ENCODE measurements at regions not wholly inside any gene's neighbourhood (a gene's known extent, or its start where the extent isn't known, plus 50 kb on each side); places are given as distances from the start of the nearest gene placed in this dataset.

- DNase-seq (no peak), ATAC-seq (no peak)
- TF ChIP-seq CTCF (IDR thresholded peaks at IDR 0.05 in 4 of 5, conservative IDR thresholded peaks at IDR 0.05 in 1 of 5) (no peak), POLR2A (IDR thresholded peaks at IDR 0.05) (no peak)
- peaks cover 8 to 17% of the 10 kb centered on the region in 2 donors for H3K4me1 ChIP-seq
- in situ Hi-C loops (cut with MboI; ENCODE audit: low sequenced_read_pairs in 4 of 4) (no loop called here), intact Hi-C loops (cut with DNase I; ENCODE audit: low total_unique reads) (no loop called here)
- H3K36me3 ChIP-seq: no peaks in the 10 kb centered on the region
- H3K9me3 ChIP-seq: no peaks in the 10 kb centered on the region
- H3K4me3 ChIP-seq: no peak overlapping the region
- no peak overlapping the region for H3K27ac ChIP-seq
- H3K27me3 ChIP-seq: no peaks in the 10 kb centered on the region
These were observed 85.4 kb upstream of the RALY start for GRCh38 chr20:33908336-33908735.

- no peaks in the 10 kb centered on the region for H3K27me3 ChIP-seq
- H3K36me3 ChIP-seq: no peaks in the 10 kb centered on the region
- in situ Hi-C loops (cut with MboI; ENCODE audit: low sequenced_read_pairs in 4 of 4): no loop called here
- no peaks in the 10 kb centered on the region for H3K9me3 ChIP-seq
- H3K4me3 ChIP-seq: no peak overlapping the region
- intact Hi-C loops (cut with DNase I; ENCODE audit: low total_unique reads): no loop called here
- TF ChIP-seq POLR2A (IDR thresholded peaks at IDR 0.05) (no peak), CTCF (IDR thresholded peaks at IDR 0.05 in 4 of 5, conservative IDR thresholded peaks at IDR 0.05 in 1 of 5) (no peak)
- ATAC-seq: no peak
- no peak for DNase-seq
- peaks cover 8 to 17% of the 10 kb centered on the region in 2 donors for H3K4me1 ChIP-seq
- H3K27ac ChIP-seq: no peak overlapping the region
These were observed 84.8 kb upstream of the RALY start for GRCh38 chr20:33908868-33909267.

GRCh38 chr20:33909331-33909921 lies 84.3 kb upstream of the RALY start:
- Histone ChIP-seq H3K4me1 (peaks cover 8 to 17% of the 10 kb centered on the region in 2 donors), H3K9me3 (no peaks in the 10 kb centered on the region)
- no peak for DNase-seq

GRCh38 chr20:33910056-33910455 lies 83.7 kb upstream of the RALY start:
- Histone ChIP-seq H3K4me1 (peaks cover 8 to 17% of the 10 kb centered on the region in 2 donors), H3K27me3 (no peaks in the 10 kb centered on the region), H3K9me3 (no peaks in the 10 kb centered on the region), H3K36me3 (no peaks in the 10 kb centered on the region), H3K27ac (no peak overlapping the region), H3K4me3 (no peak overlapping the region)
- intact Hi-C loops (cut with DNase I; ENCODE audit: low total_unique reads): no loop called here
- ATAC-seq (no peak), DNase-seq (no peak)
- TF ChIP-seq CTCF (IDR thresholded peaks at IDR 0.05 in 4 of 5, conservative IDR thresholded peaks at IDR 0.05 in 1 of 5): no peak
- TF ChIP-seq POLR2A (IDR thresholded peaks at IDR 0.05): no peak
- in situ Hi-C loops (cut with MboI; ENCODE audit: low sequenced_read_pairs in 4 of 4): no loop called here

More at GRCh38 chr20:33909331-33909921, 84.3 kb upstream of the RALY start:
- TF ChIP-seq CTCF (IDR thresholded peaks at IDR 0.05 in 4 of 5, conservative IDR thresholded peaks at IDR 0.05 in 1 of 5): no peak
- no peak for TF ChIP-seq POLR2A (IDR thresholded peaks at IDR 0.05)
- in situ Hi-C loops (cut with MboI; ENCODE audit: low sequenced_read_pairs in 4 of 4): no loop called here
- no peaks in the 10 kb centered on the region for H3K27me3 ChIP-seq
- H3K36me3 ChIP-seq: no peaks in the 10 kb centered on the region
- ATAC-seq: no peak
- intact Hi-C loops (cut with DNase I; ENCODE audit: low total_unique reads): no loop called here
- no peak overlapping the region for H3K27ac ChIP-seq
- no peak overlapping the region for H3K4me3 ChIP-seq
